ENCODE measurements at regions not wholly inside any gene's neighbourhood (a gene's known extent, or its start where the extent isn't known, plus 50 kb on each side); places are given as distances from the start of the nearest gene placed in this dataset.

GRCh38 chr5:24294333-24294732, 350.4 kb downstream of the CDH10 start:
- TF ChIP-seq CTCF (IDR thresholded peaks at IDR 0.05) (no peak), POLR2A (IDR thresholded peaks at IDR 0.05) (no peak)
